ENCODE measurements at regions not wholly inside any gene's neighbourhood (a gene's known extent, or its start where the extent isn't known, plus 50 kb on each side); places are given as distances from the start of the nearest gene placed in this dataset.
"Not testable (repeated sequence)": the region's sequence is repeated elsewhere in the genome, so short reads cannot be mapped to it uniquely, and the experiment has no call there.

DNA sequence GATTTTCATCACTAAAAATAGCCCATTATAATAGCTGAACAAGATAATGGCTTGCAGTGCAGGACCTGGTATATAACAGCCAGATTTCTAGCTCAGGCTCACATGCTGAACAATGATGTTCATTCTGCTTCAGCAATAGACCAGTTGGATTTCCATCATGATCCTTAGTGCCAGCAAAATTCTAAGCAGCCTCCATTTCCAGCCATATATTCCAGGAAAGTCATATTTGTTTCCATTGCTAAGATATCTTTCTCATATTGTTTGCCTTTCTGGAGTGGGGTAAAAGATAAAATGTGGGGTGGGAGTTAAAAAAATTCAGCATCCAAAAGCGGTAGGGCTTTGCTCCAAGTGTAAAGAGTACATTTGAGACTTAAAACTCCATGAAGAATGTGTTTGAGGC lies 2344.1 kb downstream of the PCDH7 start:
- no peak for DNase-seq

DNA sequence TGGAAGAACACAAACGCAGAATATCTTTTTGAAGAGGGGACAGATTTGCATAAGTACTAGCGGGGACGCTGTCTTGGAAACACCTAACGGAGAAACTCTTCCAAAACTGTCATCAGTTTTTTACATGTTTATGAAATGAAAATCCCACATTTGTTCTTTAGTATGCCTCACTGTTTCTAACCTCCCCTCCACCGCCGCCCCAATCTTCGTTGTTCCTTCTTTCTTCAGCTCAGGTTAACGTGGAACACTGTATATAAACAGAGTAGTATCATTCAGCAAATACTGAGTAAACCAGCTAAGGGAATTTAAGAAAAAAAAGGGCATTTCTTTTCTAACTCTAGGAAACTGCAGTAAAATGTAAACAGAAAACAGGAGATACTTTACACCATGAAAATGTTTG lies 2345.6 kb downstream of the PCDH7 start:
- DNase-seq: no peak

DNA sequence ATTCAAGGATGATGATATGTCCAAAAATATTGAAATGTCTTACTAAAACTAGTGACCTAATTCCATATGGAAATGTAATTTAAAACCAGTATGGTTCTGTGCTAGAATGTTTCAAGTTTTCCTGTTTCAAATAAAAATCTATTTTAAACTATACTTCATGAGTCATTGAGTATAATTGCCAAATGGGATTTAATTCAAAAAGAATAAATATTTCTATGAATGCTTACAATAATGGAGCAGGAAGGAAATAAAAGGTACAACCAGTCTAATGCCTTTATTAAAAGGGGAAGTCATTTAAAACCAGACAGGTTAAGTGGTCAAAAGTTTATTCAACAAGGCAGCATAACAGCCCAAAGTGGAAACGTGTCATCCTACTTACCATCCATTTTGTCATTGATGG lies 2347.1 kb downstream of the PCDH7 start:
- no peak for DNase-seq

DNA sequence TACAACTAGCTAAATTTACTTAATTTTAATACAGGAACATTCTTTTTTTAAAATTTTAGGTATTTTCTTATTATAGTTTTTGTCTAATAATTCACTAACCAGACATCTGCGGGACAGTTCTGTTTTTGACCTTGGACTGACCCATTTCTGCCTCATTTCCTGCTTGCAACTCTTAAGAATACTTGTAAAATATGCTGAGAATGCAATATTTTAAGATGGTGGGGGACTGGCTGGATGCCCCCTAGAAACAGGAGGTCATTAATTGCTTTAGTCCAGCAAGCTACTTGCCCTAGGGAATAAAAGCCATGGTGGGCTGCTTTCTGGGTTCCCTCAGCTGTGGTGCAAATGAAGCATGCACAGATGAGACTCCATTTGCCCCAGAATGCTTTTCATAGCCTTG lies 2348.4 kb downstream of the PCDH7 start:
- no peak for DNase-seq

DNA sequence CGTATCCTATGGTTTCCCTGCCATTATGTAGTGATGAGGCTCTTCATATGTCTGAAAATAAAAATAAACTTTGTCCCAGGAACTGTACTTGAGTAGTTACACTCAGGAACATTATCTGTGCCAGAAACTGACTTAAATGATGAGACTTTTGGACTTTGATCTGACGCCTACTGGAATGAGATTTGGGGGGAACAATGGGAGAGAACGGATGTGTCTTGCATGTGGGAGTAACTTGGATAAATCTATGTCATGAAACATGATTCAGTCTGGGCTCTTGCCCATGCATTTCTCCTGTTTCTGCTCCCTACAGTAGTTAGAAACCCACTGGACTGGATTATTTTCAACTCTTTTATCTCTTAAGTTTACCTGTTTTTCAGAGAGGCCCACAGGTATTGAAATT lies 2351.4 kb downstream of the PCDH7 start:
- DNase-seq: no peak

DNA sequence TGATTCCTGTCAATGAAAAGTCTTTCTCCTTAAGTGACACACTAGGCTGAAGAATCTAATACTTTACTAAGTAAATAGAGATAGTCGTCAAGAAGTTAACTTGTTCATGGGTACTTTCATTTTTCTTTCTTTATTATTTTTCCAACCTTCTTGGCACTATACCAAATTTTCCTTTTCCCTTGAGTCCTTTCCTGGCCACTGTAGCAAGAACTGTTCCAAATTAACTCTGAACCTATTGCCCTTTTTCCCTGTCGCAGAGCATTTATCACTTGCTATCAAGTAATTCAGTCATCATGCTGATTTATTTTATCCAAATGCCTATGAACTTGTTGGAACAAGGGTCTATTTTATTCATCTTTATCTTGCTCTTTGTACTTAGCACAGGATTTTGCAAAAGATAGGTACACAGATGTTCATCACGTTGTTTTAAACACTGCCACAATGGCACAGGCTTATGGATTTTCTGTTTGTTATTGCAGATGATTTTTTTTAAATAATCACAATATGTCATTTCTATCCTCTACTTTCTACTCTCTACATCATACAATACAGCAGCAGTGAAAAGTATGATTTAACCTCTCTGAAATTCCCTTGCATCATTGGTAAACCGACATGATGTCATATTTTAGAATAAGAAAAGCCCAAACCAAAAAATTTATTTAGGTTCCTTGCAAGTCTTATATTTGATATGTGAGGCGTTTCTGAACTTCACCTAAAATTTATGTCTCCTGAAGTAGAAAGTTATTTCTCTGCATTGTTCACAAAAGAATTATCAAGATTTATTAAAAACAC lies 2352.3 kb downstream of the PCDH7 start:
- no peak for DNase-seq

DNA sequence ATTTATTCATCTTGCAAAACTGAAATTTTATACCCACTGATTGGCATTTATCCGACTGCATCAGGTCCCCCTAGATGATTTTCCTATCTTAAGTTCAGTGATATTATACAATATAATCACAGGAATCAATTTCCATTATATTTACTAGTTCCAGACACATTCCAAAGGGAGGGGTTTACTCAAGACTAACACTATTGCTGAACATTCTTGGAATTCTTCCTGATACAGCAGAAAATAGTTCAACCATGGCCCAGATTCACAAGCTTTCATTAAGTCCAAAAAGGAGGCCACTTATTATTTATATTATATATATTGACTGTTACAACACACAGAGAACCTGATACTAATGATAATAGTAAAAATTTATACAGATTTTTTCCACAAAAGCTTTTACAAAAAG lies 2353.6 kb downstream of the PCDH7 start:
- DNase-seq: no peak

DNA sequence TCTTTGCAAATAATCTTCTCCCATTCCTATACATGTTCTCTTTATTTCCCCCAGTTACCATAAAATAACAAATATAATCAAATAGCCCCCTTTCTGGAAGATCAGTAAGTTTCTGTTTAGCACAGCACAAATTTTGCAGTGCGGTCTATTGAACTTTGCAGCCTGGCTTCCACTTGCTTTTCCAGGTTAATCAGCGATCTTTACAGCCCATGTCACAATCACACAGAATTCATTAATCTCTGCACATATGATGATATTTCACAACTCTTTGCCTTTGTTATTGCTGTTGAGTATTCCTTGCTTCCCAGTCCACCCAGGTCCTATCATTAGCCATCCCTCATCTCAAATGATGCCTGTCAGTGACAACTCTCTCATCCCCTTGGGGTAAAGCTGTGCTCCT lies 2358.0 kb downstream of the PCDH7 start:
- no peak for DNase-seq

DNA sequence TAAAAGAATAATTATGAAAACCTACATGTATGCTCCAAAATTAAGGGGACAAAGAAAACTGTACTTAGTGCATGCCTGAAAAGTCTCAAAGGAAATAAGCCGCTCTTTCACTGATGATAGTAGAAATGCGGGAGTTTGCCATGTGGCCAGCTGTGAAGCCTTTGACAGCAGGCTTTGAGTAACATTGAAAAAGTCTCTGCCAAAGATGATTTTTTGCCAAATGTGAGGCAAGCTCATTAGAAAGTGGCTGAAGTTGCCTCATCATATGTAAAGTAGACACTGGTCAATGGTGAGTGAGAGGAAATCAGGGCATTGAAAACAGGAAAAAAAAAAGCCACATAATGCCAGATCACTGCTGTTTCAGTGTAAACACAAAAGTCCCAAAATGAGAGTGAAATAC lies 2360.1 kb downstream of the PCDH7 start:
- DNase-seq: no peak

DNA sequence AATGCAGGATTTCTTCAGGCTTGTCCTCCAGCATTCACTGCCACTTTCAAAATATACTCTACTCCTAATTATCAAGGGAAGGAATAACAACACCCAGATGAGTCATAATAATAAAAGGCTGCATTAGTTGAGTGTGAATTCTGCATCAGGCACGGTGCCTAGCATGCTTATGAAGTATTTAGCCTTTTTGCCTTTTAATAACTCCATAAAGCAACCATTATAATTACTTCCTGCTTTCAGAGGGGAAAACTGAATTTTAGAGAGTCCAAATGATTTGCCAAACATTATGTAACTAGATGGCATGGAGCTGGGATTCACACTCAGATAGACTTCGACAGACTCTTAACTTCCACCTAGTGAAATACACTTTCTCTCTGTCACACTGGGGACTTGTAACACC lies 2365.5 kb downstream of the PCDH7 start:
- DNase-seq: no peak

DNA sequence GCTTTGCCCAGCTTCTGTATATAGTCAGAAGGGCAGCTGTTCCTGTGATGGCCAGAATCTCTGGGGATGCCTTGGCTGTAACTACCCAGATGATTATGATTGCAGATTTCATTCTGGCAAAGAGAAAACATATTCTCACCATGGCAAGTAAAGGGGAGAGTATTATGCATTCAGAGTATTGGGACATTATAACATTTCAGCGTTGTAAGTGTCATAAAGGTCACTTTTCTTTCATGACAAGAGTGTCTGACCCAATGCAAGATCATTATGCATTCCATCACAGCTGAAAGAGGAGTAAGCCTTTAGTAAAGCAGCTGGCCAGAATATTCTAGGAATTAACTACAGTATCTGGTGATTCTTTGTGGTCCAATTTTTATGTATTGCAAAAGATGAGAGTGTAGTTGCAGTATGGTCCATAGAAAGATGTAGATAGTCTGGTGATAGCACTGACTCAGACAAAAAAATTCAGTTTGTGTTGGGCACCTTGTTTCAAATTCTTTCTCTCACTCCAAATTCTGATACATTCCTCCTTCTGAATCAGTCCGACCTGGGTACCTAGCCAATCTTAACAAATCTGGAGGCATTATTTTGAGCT lies 2366.3 kb downstream of the PCDH7 start:
- no peak for DNase-seq

DNA sequence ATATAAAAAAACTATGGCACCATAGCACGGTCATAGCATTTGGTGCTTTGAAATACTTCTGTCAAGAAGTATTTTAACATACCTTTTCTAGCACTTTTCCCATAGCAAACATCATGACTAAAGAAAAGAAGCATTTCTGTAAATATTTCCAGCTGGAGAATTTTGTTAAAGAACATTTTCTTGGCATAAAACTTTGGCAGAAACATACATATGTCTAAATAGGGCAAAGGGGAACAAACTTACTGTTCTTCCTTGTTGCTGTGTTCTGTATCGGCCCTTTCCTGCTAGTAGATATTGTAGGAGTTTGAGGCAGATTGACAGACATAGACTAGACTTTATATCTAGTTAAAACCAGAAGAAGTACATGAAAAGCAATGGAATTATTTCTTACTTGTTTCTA lies 2368.5 kb downstream of the PCDH7 start:
- DNase-seq: no peak

DNA sequence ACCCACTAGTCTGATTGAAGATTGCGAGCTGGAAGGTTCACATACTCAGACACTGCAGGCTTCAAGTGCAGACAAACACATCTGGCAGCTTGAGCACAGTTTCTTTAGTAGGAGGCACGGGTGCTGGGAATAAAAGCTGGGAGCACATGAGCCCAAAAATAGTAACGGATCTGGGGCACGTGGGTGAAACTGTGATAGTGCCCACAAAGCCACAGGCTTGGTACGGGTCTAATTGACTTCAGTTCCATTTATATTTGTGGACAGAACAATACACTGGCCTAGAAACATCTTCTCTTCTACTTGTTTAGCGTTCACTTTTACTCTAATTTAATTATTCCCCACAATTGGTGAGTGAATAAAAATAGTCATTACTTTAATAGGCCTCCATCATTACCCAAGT lies 2370.7 kb downstream of the PCDH7 start:
- no peak for DNase-seq

DNA sequence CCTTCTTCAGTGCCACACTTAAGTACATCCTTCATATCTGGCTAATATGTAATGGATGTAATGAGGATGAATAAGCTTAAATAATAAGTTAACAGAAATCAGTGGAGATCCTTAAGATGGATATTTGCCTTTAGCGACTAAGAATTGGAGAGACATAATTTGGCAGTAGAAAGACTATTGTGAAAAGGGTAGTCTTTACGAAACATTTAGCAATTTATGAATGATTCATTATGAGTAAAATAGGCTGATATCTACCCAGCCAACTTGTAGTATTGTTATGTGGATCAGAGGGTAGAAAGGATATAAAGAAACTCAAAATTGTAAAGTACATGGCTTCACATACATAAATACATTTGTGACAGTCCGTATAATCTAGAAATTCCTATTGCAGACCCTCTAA lies 2371.8 kb downstream of the PCDH7 start:
- DNase-seq: no peak

DNA sequence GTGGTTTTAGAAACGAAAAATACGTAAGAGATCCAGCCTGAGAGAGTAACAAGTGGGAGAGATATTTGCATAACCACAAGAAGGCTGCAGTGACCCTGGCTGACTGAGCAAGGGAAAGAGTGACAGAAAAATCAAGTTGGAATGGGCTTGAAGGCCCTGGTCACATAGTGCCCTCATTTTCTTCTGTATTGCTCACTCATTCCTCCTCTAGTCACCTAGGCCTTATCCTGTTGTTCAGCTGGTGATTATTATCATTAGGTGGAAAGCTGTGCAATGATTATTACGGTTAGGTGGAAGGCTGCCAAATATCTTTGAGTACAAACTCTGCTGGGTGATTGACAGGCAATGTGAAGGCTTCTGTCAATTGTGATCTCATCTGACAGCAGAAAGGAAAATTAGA lies 2384.1 kb downstream of the PCDH7 start:
- DNase-seq: no peak

DNA sequence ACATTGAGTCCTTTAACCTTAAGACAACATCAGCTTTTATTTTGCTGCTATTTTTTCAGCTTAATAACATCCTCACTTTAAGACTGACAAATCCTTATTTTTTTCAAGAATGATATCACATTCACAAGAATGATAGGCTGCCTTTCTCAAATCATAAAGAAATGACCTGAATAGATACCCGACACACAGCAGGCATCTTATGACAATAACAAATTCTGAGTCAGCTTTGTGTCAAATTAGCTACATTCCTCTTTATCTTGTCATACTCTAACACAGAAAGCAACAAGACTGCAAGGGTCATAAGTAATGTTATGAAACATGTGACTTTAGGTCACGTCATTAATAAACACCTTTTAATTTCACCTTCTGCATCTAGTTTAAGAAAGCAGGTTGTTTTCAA lies 2387.6 kb downstream of the PCDH7 start:
- DNase-seq: no peak

DNA sequence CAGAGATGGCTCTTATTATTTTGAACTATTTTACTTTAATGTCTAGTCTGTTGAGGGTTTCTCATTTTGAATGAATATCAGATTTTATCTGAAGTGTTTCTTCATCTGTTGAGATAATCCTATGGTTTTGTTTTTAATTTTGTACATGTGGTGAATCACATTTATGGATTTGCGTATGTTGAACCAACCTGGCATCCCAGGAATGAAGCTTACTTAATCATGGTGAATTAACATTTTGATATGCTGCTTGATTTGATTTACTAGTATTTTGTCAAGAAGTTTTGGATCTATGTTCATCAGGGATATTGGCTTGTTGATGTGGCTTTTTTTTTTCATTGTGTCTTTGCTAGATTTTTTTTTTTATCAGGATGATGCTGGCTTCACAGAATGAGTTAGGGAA lies 2390.9 kb downstream of the PCDH7 start:
- DNase-seq: no peak

DNA sequence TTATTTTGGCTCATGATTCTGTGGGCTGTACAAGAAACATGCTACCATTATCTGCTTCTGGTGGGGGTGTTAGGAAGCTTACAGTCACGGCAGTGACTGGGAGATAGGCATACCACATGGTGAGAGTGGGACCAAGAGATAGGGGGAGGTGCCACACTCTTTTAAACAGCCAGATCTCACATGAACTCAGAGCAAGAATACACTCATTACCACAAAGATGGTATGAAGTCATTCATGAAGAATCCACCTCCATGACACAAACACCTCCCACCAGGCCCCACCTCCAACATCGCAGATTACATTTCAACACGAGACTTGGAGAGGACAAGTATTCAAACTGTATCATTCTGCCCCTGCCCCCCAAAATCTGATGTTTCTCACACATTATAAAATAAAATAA lies 2396.7 kb downstream of the PCDH7 start:
- no peak for DNase-seq

DNA sequence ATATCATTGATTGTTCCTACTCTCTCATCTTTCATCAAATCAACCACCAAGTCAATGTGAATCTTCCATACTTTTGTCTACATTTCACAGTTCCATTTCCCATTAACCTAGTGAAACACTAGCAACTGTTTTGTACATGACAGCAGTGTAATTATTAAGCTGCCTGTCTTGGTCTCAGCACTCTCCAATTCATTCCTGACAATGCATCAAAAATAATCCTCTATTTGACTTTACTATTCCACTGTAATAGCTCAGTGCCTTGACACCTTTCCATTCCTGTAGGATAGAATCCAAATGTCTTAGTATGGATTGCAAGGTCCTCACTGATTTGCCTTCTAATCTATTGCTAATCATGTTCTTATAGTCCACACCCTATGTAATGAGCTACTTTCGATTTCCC lies 2405.8 kb downstream of the PCDH7 start:
- DNase-seq: no peak

DNA sequence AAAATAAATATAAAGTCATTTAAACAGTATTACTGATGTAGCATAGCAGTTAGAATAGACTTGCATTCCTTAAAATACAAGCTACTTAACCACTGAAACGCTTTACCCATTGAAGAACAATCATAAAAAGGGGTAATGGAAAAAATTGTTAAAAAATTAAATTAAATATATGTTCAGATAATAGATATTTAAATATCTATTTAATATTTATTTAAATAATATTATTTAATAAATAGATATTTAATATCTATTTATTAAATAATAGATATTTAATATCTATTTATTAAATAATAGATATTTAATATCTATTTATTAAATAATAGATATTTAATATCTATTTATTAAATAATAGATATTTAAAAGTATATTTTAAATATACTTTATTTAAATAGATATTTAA lies 2410.5 kb downstream of the PCDH7 start:
- not testable (repeated sequence) for DNase-seq

DNA sequence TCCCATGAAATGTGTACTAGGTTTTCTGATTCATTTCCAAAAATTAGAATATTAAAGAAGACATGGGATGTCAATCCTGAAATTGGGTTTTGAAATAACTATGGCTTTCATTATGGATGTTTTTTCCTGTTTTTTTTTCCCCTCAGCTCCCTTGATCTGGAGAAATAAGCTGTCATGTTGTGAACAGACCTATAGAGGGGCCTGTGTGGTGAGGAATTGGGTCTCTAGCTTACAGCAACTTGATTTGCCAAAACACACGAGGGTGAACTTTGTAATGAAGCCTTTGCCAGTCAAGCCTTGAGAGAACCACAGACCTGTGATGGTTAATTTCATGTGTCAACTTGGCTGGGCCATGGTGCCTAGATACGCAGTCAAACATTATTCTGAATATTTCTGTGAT lies 2413.6 kb downstream of the PCDH7 start:
- no peak for DNase-seq

DNA sequence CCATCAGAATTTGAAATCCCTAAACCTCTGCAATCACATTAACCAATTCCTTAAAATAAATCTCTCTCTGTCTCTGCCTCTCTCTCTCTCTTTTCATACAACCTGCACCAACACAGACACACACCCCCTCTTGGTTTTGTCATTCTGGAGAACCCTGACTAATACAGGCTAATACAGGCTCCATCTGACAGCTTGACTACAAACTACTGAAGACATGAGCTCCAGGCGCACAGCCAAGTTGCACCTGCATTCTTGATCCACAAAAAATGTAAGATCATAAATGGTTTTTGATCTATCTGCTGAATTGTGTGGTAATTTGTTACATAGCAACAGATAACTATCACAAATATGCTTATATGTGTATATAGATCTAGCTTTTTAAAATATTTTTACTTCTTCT lies 2414.2 kb downstream of the PCDH7 start:
- DNase-seq: no peak

DNA sequence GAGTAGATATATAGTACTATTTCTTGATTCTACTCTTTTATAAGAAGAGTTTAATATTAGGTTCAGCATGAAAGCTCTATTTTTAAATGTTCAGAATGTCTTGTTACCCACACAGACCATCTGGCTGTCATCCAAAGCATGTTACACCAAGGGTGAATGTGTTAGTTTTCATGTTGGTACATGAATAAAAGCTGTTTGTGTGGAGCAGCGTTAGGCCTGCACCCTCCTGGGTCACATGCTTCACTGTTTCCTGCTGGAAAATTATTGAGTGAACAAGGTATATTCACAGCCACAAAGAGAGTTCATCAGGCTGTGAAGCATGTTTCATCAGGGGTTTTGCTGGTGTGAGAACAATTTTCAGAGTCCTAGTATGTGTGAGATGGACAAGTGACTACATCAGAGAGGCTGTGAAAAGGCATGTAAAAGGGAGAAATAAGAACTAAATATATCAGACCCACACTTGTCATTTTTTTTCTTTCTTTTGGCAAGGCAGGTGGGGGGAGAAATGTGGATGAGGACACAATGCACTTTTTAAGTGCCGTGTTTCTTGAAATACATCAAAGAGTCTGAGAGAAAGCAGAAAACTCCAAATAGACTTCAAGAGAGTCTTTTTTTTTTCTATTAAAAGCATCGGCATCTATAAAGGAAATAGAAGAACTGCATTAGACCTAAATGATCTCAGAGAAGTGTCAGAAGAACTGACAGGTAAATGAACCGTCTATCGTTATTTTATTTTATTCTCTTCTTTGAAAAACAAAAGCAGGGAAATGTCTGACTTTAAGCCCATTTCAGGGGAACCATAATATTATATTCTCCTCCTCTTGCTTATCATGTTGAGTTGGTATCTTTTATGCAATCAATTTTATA lies 2429.7 kb downstream of the PCDH7 start:
- no peak for DNase-seq

DNA sequence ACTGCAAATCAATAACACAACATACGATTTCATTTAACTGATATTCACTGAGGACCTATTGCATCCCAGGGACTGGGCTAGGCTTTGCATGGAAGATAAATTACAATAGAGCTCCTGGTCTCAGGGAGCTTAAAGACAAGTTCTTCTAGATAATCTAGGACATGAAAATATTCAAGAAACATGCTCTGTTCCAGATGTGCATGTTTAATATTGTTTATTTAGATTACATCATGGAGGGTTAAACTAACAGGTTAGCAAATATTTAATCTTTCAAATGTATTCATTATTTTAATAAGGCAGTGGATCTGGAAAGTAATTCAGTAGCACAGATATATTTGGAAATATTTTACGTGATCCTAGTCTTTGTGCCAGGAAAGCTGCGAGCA lies 2430.3 kb downstream of the PCDH7 start:
- no peak for DNase-seq

Data from activated CD4-positive, CD25-positive, alpha-beta regulatory T cell (primary cell).